SW480 (cell line): ENCODE measurements at regions not wholly inside any gene's neighbourhood (a gene's known extent, or its start where the extent isn't known, plus 50 kb on each side); places are given as distances from the start of the nearest gene placed in this dataset.
A peak's percentile ranks its signal among the peaks of the same experiment; 100 is the strongest.

Experiments used
- DNase-seq: peaks from one replicate; pipeline ENCODE4 v3.0.0-alpha.2; 2016; ENCODE audit warnings: low spot score

GRCh38 chr13:86201477-86201876, 402.3 kb upstream of the SLITRK6 start:
- no peak for DNase-seq

- no peak for DNase-seq
These were observed 394.1 kb upstream of the SLITRK6 start for GRCh38 chr13:86193281-86193680.

GRCh38 chr13:86188170-86188569, 389.0 kb upstream of the SLITRK6 start:
- DNase-seq, result no peak

GRCh38 chr13:86185636-86186035, 386.4 kb upstream of the SLITRK6 start:
- no peak for DNase-seq

GRCh38 chr13:86185107-86185506, 385.9 kb upstream of the SLITRK6 start:
- no peak for DNase-seq

- DNase-seq, result no peak
These were observed 375.4 kb upstream of the SLITRK6 start for GRCh38 chr13:86174622-86175021.

- DNase-seq, result no peak
These were observed 373.7 kb upstream of the SLITRK6 start for GRCh38 chr13:86172961-86173360.

- no peak for DNase-seq
These were observed 362.0 kb upstream of the SLITRK6 start for GRCh38 chr13:86161257-86161656.

GRCh38 chr13:86155756-86156155, 356.5 kb upstream of the SLITRK6 start:
- no peak for DNase-seq

- no peak for DNase-seq
These were observed 342.9 kb upstream of the SLITRK6 start for GRCh38 chr13:86142080-86142479.

GRCh38 chr13:86135856-86136255, 336.6 kb upstream of the SLITRK6 start:
- no peak for DNase-seq

- no peak for DNase-seq
These were observed 322.7 kb upstream of the SLITRK6 start for GRCh38 chr13:86121881-86122280.

- no peak for DNase-seq
These were observed 309.9 kb upstream of the SLITRK6 start for GRCh38 chr13:86109107-86109506.

GRCh38 chr13:86108334-86108733, 309.1 kb upstream of the SLITRK6 start:
- DNase-seq, result no peak

GRCh38 chr13:86098511-86098910, 299.3 kb upstream of the SLITRK6 start:
- no peak for DNase-seq

- no peak for DNase-seq
These were observed 296.1 kb upstream of the SLITRK6 start for GRCh38 chr13:86095351-86095750.

GRCh38 chr13:86090181-86090580, 291.0 kb upstream of the SLITRK6 start:
- no peak for DNase-seq

GRCh38 chr13:86087244-86087643, 288.0 kb upstream of the SLITRK6 start:
- no peak for DNase-seq

GRCh38 chr13:86085890-86086289, 286.7 kb upstream of the SLITRK6 start:
- DNase-seq, result peak; percentile 17

GRCh38 chr13:86082121-86082520, 282.9 kb upstream of the SLITRK6 start:
- DNase-seq, result no peak

- no peak for DNase-seq
These were observed 281.2 kb upstream of the SLITRK6 start for GRCh38 chr13:86080340-86080995.

GRCh38 chr13:86066611-86067365, 267.6 kb upstream of the SLITRK6 start:
- no peak for DNase-seq

- DNase-seq, result no peak
These were observed 252.9 kb upstream of the SLITRK6 start for GRCh38 chr13:86052141-86052540.
